RPMI7951 (cell line): ENCODE measurements at regions not wholly inside any gene's neighbourhood (a gene's known extent, or its start where the extent isn't known, plus 50 kb on each side); places are given as distances from the start of the nearest gene placed in this dataset.

ENCODE experiments used
- DNase-seq: peaks from one replicate; pipeline ENCODE4 v3.0.0-alpha.2; 2012; ENCODE audit warnings: low read depth

- no peak for DNase-seq
These were observed 258.2 kb upstream of the TNRC6C start for GRCh38 chr17:77700165-77700881.

GRCh38 chr17:77701996-77702395, 256.5 kb upstream of the TNRC6C start:
- DNase-seq, result no peak

DNA sequence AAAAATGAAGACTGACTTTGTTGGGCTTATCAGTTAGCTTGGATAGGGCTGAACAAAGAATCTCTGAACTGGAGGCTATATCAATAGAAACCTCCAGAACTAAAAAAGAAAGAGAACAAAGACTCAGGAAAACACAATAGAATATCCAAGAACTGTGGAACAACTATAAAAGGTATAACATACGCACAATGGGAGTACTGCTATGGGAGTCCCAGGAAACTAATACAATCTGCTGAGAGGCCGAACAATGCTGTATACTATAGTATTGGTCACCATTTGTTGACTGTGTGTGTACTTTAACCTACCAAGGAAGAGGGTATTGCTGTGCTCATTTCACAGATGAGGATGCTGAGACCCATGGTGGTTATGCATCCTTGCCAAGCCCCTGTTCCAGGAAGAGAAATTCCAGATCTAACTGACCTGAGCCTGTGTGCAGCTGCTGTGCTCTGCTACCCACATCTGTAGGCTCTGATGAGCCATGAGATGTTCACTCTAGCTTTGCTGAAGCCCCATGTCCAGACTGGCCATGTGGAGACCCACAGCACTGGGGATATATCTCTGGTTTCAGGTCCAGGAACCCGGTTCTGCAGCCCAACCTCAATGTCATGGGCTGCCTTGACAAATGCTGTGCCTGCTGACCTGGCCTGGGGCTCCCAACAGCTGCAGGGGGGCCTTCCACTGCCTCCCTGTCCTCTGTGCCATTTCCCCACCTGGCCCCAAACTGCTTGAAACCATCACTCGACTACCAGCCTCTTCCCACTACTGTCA, 254.3 kb upstream of the TNRC6C start:
- DNase-seq, result no peak

- no peak for DNase-seq
These were observed 251.6 kb upstream of the TNRC6C start for GRCh38 chr17:77706938-77707337.

GRCh38 chr17:77707546-77707945, 251.0 kb upstream of the TNRC6C start:
- no peak for DNase-seq

- no peak for DNase-seq
These were observed 250.5 kb upstream of the TNRC6C start for GRCh38 chr17:77708049-77708448.

- no peak for DNase-seq
These were observed 249.6 kb upstream of the TNRC6C start for GRCh38 chr17:77708936-77709335.

GRCh38 chr17:77709594-77709993, 248.9 kb upstream of the TNRC6C start:
- no peak for DNase-seq

DNA sequence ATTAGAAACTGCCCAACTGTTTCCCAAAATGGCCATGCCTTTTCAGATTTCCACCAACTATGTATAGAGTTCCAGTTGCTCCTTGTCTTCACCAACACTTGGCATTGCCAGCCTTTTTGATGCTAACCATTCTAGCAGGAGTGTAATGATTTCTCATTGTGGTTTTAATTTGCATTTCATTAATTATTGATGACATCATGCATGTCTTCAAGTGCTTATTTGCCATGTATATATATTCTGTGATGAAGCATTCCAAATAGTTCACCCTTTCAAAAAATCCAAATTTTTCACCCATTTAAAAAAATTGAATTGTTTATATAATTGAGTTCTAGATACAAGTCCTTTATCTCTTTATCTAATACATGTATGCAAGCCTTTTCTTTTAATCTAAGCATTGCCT, 245.9 kb upstream of the TNRC6C start:
- DNase-seq, result no peak

DNA sequence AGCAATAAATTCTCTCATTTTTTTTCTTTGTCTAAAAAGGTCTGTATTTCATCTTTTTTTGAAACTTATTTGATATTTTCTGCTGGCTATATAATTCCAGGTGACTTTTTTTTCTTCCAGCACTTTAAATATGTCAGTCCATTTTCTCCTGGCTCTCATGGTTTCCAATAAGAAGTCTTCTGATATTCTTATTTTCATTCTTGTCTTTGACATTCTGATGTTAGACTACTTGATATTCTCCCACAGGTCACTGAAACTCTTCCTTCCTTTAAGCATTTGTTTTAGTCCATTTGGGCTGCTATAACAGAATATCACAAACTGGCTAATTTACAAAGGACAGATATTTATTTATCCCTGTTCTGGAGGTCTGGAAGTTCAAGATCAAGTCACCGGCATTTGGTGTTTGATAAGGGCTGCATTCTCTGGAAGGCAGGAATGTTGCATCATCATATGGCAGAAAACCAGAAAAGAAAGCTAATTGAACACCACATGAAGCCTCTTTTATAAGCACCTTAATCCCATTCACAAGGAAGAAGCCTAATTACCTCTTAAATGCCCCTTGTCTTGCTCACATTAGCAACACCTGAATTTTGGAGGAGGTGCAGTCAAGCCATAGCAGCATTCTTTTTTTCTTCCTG, 242.1 kb upstream of the TNRC6C start:
- DNase-seq, result no peak

- DNase-seq, result no peak
These were observed 240.4 kb upstream of the TNRC6C start for GRCh38 chr17:77717941-77718668.

- no peak for DNase-seq
These were observed 239.9 kb upstream of the TNRC6C start for GRCh38 chr17:77718669-77718961.

DNA sequence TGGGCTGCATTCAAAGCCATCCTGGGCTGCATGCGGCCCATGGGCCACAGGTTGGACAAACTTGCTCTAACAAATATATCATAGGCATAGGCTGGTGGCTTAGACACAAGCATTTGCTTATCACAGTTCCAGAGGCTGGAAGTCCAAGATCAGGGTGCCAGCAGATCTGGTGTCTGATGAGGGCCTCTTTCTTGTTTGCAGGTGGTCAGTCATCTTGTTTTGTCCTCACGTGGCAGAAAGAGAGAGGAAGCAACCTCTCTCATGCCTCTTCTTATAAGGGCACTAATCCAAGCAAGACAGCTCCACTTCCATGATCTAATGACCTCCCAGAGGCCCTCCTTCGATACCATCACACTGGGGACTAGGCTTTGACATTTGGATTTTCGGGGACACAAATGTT, 238.7 kb upstream of the TNRC6C start:
- no peak for DNase-seq

DNA sequence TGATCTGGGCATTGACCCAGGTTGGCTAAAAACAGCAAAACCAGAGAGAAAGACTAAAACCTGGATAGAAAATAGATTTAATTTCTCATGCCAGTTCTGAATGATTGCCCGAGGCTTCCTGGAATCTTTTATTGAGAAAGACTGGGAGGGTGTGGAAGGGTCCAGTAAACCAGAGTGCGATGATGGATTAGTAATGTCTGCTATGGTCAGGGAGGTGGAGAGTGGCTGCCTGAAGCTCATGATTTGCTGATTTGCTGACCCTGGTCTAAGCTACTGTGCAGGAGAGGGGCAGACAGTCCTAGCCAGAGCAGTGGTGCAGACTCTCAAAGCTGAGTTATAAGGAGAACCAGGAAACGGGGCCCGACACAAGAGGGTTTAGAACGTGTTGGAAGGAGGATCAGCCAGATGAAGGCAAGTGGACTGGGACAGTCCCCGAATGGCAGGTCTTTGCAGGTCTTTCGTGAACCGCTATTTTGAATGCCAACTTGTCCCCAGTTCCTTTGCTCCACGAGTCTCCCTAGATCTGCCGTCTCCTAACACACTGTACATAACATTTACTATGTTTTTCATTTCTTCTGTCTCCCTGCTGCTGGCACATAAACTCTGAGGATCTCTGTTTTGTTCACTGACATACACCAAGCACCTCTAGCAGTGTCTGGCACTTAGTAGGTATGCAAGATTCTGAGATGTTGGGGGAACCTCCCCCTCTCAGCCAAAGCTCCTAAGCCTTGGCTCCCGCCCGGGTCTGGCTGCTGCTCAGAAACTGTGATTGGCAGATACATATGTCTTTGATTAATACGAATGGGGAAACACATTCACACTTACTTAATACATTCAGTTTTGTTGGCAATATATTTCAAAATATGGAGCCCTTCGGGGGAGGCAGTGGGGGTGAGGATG, 237.3 kb upstream of the TNRC6C start:
- DNase-seq, result no peak

GRCh38 chr17:77721846-77722160, 236.7 kb upstream of the TNRC6C start:
- no peak for DNase-seq

- DNase-seq, result no peak
These were observed 236.1 kb upstream of the TNRC6C start for GRCh38 chr17:77722366-77722765.

GRCh38 chr17:77723071-77723908, 235.2 kb upstream of the TNRC6C start:
- no peak for DNase-seq

GRCh38 chr17:77723909-77724875, 234.3 kb upstream of the TNRC6C start:
- DNase-seq, result no peak

DNA sequence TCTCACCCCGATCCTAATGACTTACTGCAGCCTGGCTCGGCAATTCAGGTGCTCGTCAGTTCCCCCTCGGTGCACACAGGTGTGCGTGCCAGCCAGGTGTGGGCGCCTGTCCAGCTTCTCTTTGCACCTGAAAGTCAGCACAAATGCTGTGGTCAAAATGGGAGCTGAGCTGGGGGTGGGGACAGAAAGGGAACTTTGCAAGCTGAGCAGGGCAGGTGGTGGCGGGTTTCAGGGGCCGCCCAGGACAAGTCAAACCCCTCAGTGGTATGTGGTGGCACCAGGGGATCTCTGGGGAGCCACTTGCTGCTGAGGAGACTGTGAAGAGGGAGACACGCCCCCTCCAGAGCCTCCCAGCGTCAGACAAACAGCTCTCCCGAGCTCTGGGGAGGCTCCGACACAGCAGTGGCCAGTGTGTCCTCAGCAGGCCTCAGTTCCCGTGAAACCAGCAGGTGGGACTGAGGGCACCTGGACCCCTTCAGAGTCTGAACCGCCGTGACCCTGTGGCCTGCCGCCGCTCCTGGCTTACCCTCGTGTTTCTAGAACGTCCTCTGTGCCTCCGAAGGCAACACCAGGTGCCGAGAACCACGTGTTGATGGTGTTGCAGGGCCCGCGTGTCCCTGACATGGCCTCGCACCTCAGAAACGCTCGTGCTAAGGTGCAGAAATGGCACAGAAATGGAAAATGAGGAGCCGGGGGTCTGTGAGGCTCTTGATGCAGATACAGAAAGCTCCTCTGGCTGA, 233.5 kb upstream of the TNRC6C start:
- no peak for DNase-seq
